ENCODE measurements at regions not wholly inside any gene's neighbourhood (a gene's known extent, or its start where the extent isn't known, plus 50 kb on each side); places are given as distances from the start of the nearest gene placed in this dataset.

DNA sequence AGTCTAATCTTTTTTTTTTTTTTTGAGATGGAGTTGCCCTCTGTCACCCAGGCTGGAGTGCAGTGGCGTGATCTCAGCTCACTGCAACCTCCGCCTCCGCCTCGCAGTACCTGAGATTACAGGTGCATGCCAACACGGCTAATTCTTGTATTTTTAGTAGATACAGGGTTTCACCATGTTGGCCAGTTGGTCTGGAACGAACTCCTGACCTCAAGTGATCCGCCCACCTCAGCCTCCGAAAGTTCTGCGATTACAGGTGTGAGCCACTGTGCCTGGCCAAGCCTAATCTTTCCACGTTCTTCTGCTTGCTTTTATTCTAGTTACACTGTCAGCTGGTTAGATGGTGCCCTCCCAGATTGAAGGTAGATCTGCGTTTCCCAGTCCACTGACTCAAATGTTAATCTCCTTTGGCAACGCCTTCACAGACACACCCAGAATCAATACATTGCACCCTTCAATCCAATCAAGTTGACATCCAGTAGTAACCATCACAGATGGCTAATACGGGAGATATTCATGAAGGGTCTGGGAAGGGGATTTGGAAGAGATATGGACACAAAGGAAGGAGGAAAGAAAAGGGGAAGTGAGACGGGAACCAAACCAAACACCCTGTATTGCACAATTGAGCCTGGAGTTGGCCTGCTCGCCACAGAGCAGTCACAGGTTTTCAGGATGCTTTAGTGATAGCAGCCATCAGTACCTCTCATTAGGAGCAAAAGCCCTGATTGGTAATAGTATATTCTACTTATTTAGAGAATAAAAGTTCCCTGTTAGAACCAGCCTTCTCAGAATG lies 229.8 kb downstream of the PIK3C3 start:
- Histone ChIP-seq H3K9me3 (no peaks in the 10 kb centered on the region), H3K4me3 (ENCODE audit: control insufficient read depth in 1 of 2, extremely low read depth in 1 of 2, low read length in 1 of 2) (no peak overlapping the region), H3K4me1 (ENCODE audit: control insufficient read depth in 1 of 2, extremely low read depth in 1 of 2, insufficient read depth in 2 of 2, low read length in 2 of 2) (no peaks in the 10 kb centered on the region), H3K27ac (ENCODE audit: low read length) (no peak overlapping the region), H3K36me3 (ENCODE audit: control insufficient read depth in 2 of 2, extremely low read depth in 1 of 2, insufficient read depth in 1 of 2, low read length in 1 of 2) (no peaks in the 10 kb centered on the region), H3K27me3 (replicated peaks in 1 of 2; ENCODE audit: control insufficient read depth in 2 of 2, extremely low read depth in 1 of 2, insufficient read depth in 2 of 2, low read length in 1 of 2) (no peaks in the 10 kb centered on the region)
- Mint-ChIP-seq H3K9me3 (peaks cover 0 to 9% (median 0%) of the 10 kb centered on the region in 3 donors), H3K27ac (no peak overlapping the region), H3K4me1 (no peaks in the 10 kb centered on the region), H3K27me3 (no peaks in the 10 kb centered on the region), H3K4me3 (no peak overlapping the region), H3K36me3 (peaks cover 4% of the 10 kb centered on the region)
- DNase-seq (no peak), ATAC-seq (replicated peaks in 1 of 4) (no peak)
- ChIA-PET POLR2A (no interaction called here), CTCF (no interaction called here)
- WGBS (ENCODE audit: insufficient coverage): 90% methylated on average over 4 of the region's 15 CpGs

DNA sequence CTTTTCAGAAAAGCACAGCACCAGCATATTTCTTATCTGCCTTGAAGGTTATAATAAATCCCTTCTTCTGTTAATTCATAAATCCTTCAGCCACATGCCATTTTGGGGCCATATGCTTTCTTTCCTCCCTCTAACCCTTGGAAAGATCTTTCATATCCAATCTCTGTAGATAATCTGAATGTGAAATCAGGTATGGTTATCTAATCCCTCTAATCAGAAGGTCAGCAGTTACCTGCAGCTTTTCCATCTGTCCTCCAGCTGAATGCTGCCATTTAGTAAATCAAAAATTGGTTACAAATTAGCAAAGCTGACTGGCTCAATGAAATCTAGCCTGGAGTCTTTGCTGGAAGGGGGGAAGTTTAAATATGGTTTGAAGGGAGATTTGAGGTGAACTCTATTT lies 230.5 kb downstream of the PIK3C3 start:
- Mint-ChIP-seq H3K9me3 (peaks cover 0 to 9% (median 0%) of the 10 kb centered on the region in 3 donors), H3K4me3 (no peak overlapping the region), H3K27me3 (no peaks in the 10 kb centered on the region), H3K4me1 (no peaks in the 10 kb centered on the region), H3K36me3 (peaks cover 4% of the 10 kb centered on the region), H3K27ac (no peak overlapping the region)
- Histone ChIP-seq H3K36me3 (ENCODE audit: control insufficient read depth in 2 of 2, extremely low read depth in 1 of 2, insufficient read depth in 1 of 2, low read length in 1 of 2) (no peaks in the 10 kb centered on the region), H3K4me1 (ENCODE audit: control insufficient read depth in 1 of 2, extremely low read depth in 1 of 2, insufficient read depth in 2 of 2, low read length in 2 of 2) (no peaks in the 10 kb centered on the region), H3K4me3 (ENCODE audit: control insufficient read depth in 1 of 2, extremely low read depth in 1 of 2, low read length in 1 of 2) (no peak overlapping the region), H3K9me3 (no peaks in the 10 kb centered on the region), H3K27ac (ENCODE audit: low read length) (no peak overlapping the region), H3K27me3 (replicated peaks in 1 of 2; ENCODE audit: control insufficient read depth in 2 of 2, extremely low read depth in 1 of 2, insufficient read depth in 2 of 2, low read length in 1 of 2) (no peaks in the 10 kb centered on the region)
- ChIA-PET CTCF (no interaction called here), POLR2A (no interaction called here)
- DNase-seq: no peak
- ATAC-seq (replicated peaks in 1 of 4): no peak

DNA sequence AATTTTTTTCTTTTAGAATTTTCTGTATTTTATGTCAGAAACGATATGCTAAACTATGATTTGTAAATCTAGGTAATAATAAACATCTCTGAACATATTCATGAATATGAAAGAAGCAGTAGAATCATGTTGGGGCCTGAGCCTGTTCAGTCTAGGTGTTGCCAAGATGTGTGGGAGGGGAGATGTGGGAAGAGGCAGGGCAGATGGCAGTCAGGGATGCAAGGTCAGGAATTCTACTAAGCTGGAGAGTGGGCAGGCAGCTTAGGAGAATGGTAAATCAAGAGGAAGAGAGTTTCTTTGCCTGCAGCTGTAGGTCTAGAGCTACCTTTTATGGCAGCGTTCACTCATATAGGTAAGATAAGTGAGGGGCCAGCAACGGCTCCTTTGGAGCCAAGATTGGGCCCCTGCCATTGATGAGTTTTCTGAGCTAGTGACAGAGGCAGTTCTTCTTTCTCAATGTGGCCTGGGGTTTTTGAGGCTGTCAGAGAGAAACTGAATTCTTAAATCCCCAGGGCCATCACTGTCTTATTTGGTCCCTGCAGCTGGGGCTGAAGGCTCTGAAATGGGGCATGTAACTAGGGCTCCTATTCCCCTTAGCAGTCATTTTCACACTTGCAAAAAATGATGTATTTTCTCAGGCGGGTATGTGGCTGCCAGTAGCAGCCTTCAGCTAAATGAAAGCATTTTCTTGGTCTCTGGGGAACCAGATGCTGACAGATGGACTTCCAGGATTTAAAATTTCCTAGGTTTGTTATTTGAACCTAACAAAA lies 232.8 kb downstream of the PIK3C3 start:
- Histone ChIP-seq H3K27ac (ENCODE audit: low read length) (no peak overlapping the region), H3K4me1 (ENCODE audit: control insufficient read depth in 1 of 2, extremely low read depth in 1 of 2, insufficient read depth in 2 of 2, low read length in 2 of 2) (no peaks in the 10 kb centered on the region), H3K27me3 (replicated peaks in 1 of 2; ENCODE audit: control insufficient read depth in 2 of 2, extremely low read depth in 1 of 2, insufficient read depth in 2 of 2, low read length in 1 of 2) (no peaks in the 10 kb centered on the region), H3K4me3 (ENCODE audit: control insufficient read depth in 1 of 2, extremely low read depth in 1 of 2, low read length in 1 of 2) (no peak overlapping the region), H3K36me3 (ENCODE audit: control insufficient read depth in 2 of 2, extremely low read depth in 1 of 2, insufficient read depth in 1 of 2, low read length in 1 of 2) (no peaks in the 10 kb centered on the region), H3K9me3 (no peaks in the 10 kb centered on the region)
- Mint-ChIP-seq H3K4me1 (no peaks in the 10 kb centered on the region), H3K9me3 (peaks cover 0 to 9% (median 0%) of the 10 kb centered on the region in 3 donors), H3K27ac (no peak overlapping the region), H3K4me3 (no peak overlapping the region), H3K27me3 (no peaks in the 10 kb centered on the region), H3K36me3 (peaks cover 4% of the 10 kb centered on the region)
- no peak for ATAC-seq (replicated peaks in 1 of 4)
- ChIA-PET POLR2A (no interaction called here), CTCF (no interaction called here)
- 81% methylated on average over 3 of the region's 4 CpGs for WGBS (ENCODE audit: insufficient coverage)
- no peak for DNase-seq

DNA sequence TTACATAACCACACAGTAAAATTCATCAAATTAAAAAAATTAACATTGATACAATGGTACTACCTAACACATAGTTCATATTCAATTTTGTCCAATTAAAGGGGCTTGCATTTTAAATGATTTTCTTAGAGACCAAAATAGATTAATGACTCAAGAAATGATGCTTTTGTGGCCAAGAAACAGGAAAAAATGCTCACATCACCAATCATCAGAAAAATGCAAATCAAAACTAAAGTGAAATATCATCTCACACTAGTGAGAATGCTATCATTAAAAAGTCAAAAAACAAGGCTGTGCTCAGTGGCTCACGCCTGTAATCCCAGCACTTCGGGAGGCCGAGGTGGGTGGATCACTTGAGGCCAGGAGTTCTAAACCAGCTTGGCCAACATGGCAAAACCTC lies 235.6 kb downstream of the PIK3C3 start:
- Mint-ChIP-seq H3K36me3 (peaks cover 4% of the 10 kb centered on the region), H3K27ac (no peak overlapping the region), H3K4me1 (no peaks in the 10 kb centered on the region), H3K9me3 (peaks cover 0 to 9% (median 0%) of the 10 kb centered on the region in 3 donors), H3K27me3 (no peaks in the 10 kb centered on the region), H3K4me3 (no peak overlapping the region)
- ATAC-seq (replicated peaks in 1 of 4) (no peak), DNase-seq (no peak)
- Histone ChIP-seq H3K4me3 (ENCODE audit: control insufficient read depth in 1 of 2, extremely low read depth in 1 of 2, low read length in 1 of 2) (no peak overlapping the region), H3K27ac (ENCODE audit: low read length) (no peak overlapping the region), H3K4me1 (ENCODE audit: control insufficient read depth in 1 of 2, extremely low read depth in 1 of 2, insufficient read depth in 2 of 2, low read length in 2 of 2) (no peaks in the 10 kb centered on the region), H3K9me3 (no peaks in the 10 kb centered on the region), H3K36me3 (ENCODE audit: control insufficient read depth in 2 of 2, extremely low read depth in 1 of 2, insufficient read depth in 1 of 2, low read length in 1 of 2) (no peaks in the 10 kb centered on the region), H3K27me3 (replicated peaks in 1 of 2; ENCODE audit: control insufficient read depth in 2 of 2, extremely low read depth in 1 of 2, insufficient read depth in 2 of 2, low read length in 1 of 2) (no peaks in the 10 kb centered on the region)
- ChIA-PET POLR2A (no interaction called here), CTCF (interaction anchor here in 1 of 2 donors (0.5 kb wide), 1 partner anchor 1147 kb away, joined by 3 read pairs; no protein-coding TSS in a partner anchor)
- WGBS (ENCODE audit: insufficient coverage): no CpG with 5 or more reads among the region's 3 CpGs

DNA sequence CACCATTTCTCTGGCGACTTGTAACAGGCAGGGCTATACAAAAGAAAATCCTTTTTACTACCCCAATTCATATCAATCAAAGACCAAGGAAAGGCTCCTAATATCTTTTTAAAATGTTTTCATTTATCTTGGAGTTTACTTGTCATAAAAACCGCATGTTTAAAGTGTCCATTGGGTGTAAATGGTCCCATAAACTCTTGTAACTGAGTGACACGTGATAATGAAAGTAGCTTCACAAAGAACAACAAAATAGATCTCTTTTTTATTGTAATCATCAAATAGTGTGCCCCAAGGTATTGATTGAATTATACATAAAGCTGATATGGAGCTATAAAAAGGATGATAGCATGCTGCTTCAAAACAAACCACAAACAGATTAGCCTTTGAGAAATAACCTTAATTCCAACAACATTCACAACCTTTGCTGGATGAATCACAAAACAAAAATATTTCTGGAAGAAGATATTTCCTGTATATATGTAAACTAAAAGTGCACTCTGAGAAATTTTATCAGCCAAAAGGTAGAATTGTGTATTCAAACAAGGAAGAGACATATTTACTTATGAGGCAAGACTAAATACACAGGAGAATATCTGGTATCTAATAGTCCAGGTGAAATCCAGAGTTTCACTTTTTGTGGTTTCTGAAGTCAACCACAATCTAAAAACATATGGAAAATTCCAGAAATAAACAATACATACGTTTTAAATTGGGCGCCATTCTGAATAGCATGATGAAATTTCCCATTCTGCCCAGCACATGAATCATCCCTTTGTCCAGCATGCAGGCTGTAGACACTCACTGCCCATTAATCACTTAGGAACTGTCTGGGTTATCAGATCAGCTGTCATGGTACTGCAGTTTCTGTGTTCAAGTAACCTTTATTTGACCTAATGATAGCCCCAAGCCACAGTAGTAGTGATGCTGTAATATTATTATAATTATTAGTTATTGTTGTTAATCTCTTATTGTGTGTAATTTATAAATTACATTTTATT lies 237.5 kb downstream of the PIK3C3 start:
- Mint-ChIP-seq H3K27ac (no peak overlapping the region), H3K27me3 (no peaks in the 10 kb centered on the region), H3K9me3 (peaks cover 0 to 9% (median 0%) of the 10 kb centered on the region in 3 donors), H3K4me3 (no peak overlapping the region), H3K4me1 (no peaks in the 10 kb centered on the region), H3K36me3 (no peaks in the 10 kb centered on the region)
- no peak for ATAC-seq (replicated peaks in 1 of 4)
- ChIA-PET CTCF (no interaction called here), POLR2A (interaction anchor here in 1 of 2 donors (0.6 to 0.7 kb wide), 2 partner anchors 22 to 460 kb away, joined by 3 read pairs; no protein-coding TSS in a partner anchor)
- H3K27me3 ChIP-seq (replicated peaks in 1 of 2; ENCODE audit: control insufficient read depth in 2 of 2, extremely low read depth in 1 of 2, insufficient read depth in 2 of 2, low read length in 1 of 2): no peaks in the 10 kb centered on the region
- no peaks in the 10 kb centered on the region for H3K9me3 ChIP-seq
- H3K4me1 ChIP-seq (ENCODE audit: control insufficient read depth in 1 of 2, extremely low read depth in 1 of 2, insufficient read depth in 2 of 2, low read length in 2 of 2): no peaks in the 10 kb centered on the region
- H3K27ac ChIP-seq (ENCODE audit: low read length): no peak overlapping the region
- DNase-seq: no peak
- H3K36me3 ChIP-seq (ENCODE audit: control insufficient read depth in 2 of 2, extremely low read depth in 1 of 2, insufficient read depth in 1 of 2, low read length in 1 of 2): no peaks in the 10 kb centered on the region
- 55% methylated on average over 2 of the region's 5 CpGs for WGBS (ENCODE audit: insufficient coverage)
- no peak overlapping the region for H3K4me3 ChIP-seq (ENCODE audit: control insufficient read depth in 1 of 2, extremely low read depth in 1 of 2, low read length in 1 of 2)

DNA sequence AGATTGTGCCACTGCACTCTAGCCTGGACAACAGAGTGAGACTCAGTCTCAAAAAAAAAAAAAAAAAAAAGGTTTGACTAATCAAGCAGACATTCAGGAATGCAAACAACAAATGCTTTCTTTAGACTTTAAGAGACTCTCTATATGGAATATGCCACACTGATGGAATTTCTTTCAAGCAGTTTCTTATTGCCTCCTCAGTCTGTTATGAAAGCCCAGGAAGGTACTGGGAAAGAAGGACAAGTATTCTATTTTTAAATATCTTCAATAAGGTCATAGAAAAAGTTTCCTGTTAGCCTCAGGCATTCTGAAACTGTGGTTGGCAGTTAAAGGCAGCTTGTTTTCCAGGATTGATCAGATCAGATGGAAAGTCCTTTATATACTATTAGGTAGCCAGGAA lies 241.6 kb downstream of the PIK3C3 start:
- ChIA-PET POLR2A (no interaction called here), CTCF (no interaction called here)
- Mint-ChIP-seq H3K27me3 (no peaks in the 10 kb centered on the region), H3K9me3 (no peaks in the 10 kb centered on the region), H3K36me3 (no peaks in the 10 kb centered on the region), H3K4me3 (no peak overlapping the region), H3K27ac (no peak overlapping the region), H3K4me1 (no peaks in the 10 kb centered on the region)
- Histone ChIP-seq H3K4me1 (ENCODE audit: control insufficient read depth in 1 of 2, extremely low read depth in 1 of 2, insufficient read depth in 2 of 2, low read length in 2 of 2) (no peaks in the 10 kb centered on the region), H3K4me3 (ENCODE audit: control insufficient read depth in 1 of 2, extremely low read depth in 1 of 2, low read length in 1 of 2) (no peak overlapping the region), H3K9me3 (no peaks in the 10 kb centered on the region), H3K27me3 (replicated peaks in 1 of 2; ENCODE audit: control insufficient read depth in 2 of 2, extremely low read depth in 1 of 2, insufficient read depth in 2 of 2, low read length in 1 of 2) (no peaks in the 10 kb centered on the region), H3K27ac (ENCODE audit: low read length) (no peak overlapping the region), H3K36me3 (ENCODE audit: control insufficient read depth in 2 of 2, extremely low read depth in 1 of 2, insufficient read depth in 1 of 2, low read length in 1 of 2) (no peaks in the 10 kb centered on the region)
- no peak for ATAC-seq (replicated peaks in 1 of 4)
- no peak for DNase-seq

Data from T-cell (primary cell).